AG04449 (cell line): ENCODE measurements at regions not wholly inside any gene's neighbourhood (a gene's known extent, or its start where the extent isn't known, plus 50 kb on each side); places are given as distances from the start of the nearest gene placed in this dataset.

Experiments used
- CTCF ChIA-PET: fragments of 350-600 bp; formaldehyde crosslinking; extraction: SDS; loops from one replicate; lab custom pipeline; 2021; ENCODE audit warnings: antibody characterized with exemption; lab: Yijun Ruan, JAX
- POLR2A ChIA-PET: fragments of 400-600, 350-600 bp; formaldehyde crosslinking; extraction: SDS; loops from one replicate; lab custom pipeline; 2020; ENCODE audit warnings: antibody characterized with exemption, inconsistent platforms; lab: Yijun Ruan, JAX
- DNase-seq: peaks from one replicate; pipeline ENCODE4 v3.0.0-alpha.2; 2010; ENCODE audit warnings: low read depth, low spot score
- H3K4me3 ChIP-seq: 2 replicates; pipeline ENCODE4 v1.5.1; 2011; ENCODE audit warnings: low read depth, mild to moderate bottlenecking, control low read depth, low read length
- TF ChIP-seq, protein P1 (sequence below): IDR thresholded peaks from one replicate; pipeline ENCODE4 v1.5.1; 2011; ENCODE audit warnings: mild to moderate bottlenecking, moderate library complexity, low read length, control low read depth, inconsistent platforms; ENCODE audit not compliant: insufficient read depth; ENCODE audit errors: missing control alignments

- TF ChIP-seq, protein P1, sequence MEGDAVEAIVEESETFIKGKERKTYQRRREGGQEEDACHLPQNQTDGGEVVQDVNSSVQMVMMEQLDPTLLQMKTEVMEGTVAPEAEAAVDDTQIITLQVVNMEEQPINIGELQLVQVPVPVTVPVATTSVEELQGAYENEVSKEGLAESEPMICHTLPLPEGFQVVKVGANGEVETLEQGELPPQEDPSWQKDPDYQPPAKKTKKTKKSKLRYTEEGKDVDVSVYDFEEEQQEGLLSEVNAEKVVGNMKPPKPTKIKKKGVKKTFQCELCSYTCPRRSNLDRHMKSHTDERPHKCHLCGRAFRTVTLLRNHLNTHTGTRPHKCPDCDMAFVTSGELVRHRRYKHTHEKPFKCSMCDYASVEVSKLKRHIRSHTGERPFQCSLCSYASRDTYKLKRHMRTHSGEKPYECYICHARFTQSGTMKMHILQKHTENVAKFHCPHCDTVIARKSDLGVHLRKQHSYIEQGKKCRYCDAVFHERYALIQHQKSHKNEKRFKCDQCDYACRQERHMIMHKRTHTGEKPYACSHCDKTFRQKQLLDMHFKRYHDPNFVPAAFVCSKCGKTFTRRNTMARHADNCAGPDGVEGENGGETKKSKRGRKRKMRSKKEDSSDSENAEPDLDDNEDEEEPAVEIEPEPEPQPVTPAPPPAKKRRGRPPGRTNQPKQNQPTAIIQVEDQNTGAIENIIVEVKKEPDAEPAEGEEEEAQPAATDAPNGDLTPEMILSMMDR = no peak
- no peak overlapping the region for H3K4me3 ChIP-seq
- CTCF ChIA-PET = no interaction called here
- POLR2A ChIA-PET = no interaction called here
- no peak for DNase-seq
These were observed 199.2 kb upstream of the GUCY1A2 start for GRCh38 chr11:107217444-107217843.

DNA sequence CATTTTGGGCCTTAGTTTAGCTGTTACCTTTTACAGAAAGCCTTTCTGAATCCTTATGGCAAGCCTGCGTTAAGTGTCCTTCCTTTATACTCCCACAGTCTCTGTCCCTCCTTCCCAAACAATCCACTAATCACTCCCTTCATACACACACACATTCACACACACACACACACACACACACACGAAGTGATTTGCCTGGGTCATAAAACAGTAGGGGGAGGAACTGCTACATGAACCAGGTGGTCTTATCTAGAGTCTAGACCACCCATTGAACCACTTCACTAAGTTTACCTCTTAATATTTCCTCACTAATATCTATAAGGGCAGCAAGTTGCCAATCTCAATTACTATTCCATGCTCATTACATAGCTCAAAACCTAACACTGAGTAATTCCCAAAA, 196.7 kb upstream of the GUCY1A2 start:
- no peak overlapping the region for H3K4me3 ChIP-seq
- TF ChIP-seq, protein P1 = no peak
- CTCF ChIA-PET = no interaction called here
- no peak for DNase-seq
- POLR2A ChIA-PET = no interaction called here

GRCh38 chr11:107203656-107204055, 185.4 kb upstream of the GUCY1A2 start:
- ChIA-PET POLR2A (no interaction called here), CTCF (no interaction called here)

GRCh38 chr11:107202241-107202640, 184.0 kb upstream of the GUCY1A2 start:
- no peak overlapping the region for H3K4me3 ChIP-seq
- DNase-seq = no peak
- CTCF ChIA-PET = no interaction called here
- TF ChIP-seq, protein P1 = no peak
- POLR2A ChIA-PET = no interaction called here

More at GRCh38 chr11:107203656-107204055, 185.4 kb upstream of the GUCY1A2 start:
- DNase-seq = no peak
- no peak overlapping the region for H3K4me3 ChIP-seq
- TF ChIP-seq, protein P1 = no peak

DNA sequence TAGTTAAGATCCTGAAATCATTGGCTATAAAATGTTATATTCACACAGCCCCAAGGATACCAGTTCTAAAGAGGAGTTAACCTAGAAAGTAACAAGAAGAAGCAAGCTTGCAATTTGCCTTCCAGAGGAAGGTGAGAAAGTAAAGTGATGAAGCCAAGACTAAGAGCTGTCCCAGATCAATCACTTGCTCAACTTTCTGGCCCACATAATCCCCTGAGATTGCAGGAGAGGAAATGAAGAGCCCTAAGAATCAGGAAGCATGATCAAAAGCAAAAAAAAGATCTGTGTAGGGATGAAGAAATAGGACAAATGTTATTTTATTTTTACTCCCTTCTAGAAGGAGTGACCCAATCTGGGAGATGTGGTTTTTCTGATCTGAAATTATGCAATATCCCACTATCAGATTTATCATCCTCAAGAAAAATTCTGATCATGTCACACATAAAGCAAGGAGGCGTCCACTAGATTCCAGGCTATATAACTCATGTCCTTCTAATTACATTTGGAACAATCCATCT, 180.3 kb upstream of the GUCY1A2 start:
- TF ChIP-seq, protein P1 = no peak
- no peak for DNase-seq
- H3K4me3 ChIP-seq = no peak overlapping the region
- ChIA-PET POLR2A (no interaction called here), CTCF (no interaction called here)

- H3K4me3 ChIP-seq = no peak overlapping the region
- TF ChIP-seq, protein P1 = no peak
- ChIA-PET CTCF (no interaction called here), POLR2A (no interaction called here)
- no peak for DNase-seq
These were observed 179.7 kb upstream of the GUCY1A2 start for GRCh38 chr11:107197932-107198331.
